HG02870 (cell line): ENCODE measurements at regions not wholly inside any gene's neighbourhood (a gene's known extent, or its start where the extent isn't known, plus 50 kb on each side); places are given as distances from the start of the nearest gene placed in this dataset.
A peak's percentile ranks its signal among the peaks of the same experiment; 100 is the strongest.
"Not testable (repeated sequence)": the region's sequence is repeated elsewhere in the genome, so short reads cannot be mapped to it uniquely, and the experiment has no call there.

ENCODE experiments used
- ATAC-seq: cut with Tn5 transposase; IDR thresholded peaks from one replicate; pipeline ENCODE4 v1.9.1; 2021; ENCODE audit warnings: mild to moderate bottlenecking, moderate library complexity; ENCODE audit not compliant: unreplicated experiment

GRCh38 chr1:178606839-178607238 is 93.9 kb downstream of the TEX35 start:
- ATAC-seq: no peak

DNA sequence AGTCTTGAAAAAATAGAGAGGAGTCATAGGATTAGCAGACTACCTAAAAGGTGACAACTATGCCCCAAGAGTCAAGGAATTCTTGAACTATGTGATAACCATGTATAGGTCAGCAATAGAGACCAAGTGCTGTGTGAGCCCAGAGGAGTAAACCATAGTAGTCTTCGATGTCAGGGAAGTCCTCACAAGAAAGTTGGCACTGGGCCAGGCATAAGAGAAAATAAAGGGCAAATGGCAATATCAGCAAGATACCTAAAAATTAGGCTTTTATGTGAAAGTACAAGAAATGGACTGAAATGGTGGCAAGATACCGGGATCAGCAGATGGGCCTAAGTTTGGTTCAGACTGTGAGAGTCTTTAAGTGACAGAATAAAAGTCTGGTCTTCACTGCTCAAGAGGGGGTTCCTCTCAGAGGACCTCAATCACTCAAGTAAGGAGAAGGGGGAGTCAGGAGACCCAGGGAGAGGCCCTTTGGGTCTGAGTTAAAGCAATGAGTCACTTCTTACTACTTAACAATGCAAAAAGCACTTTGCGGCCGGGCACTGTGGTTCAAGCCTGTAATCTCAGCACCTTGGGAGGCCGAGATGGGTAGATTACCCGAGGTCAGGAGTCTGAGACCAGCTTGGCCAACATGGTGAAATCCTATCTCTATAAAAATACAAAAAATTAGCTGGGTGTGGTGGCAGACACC is 95.0 kb downstream of the TEX35 start:
- peak; percentile 60 for ATAC-seq

GRCh38 chr1:178609015-178609414 is 96.1 kb downstream of the TEX35 start:
- no peak for ATAC-seq

DNA sequence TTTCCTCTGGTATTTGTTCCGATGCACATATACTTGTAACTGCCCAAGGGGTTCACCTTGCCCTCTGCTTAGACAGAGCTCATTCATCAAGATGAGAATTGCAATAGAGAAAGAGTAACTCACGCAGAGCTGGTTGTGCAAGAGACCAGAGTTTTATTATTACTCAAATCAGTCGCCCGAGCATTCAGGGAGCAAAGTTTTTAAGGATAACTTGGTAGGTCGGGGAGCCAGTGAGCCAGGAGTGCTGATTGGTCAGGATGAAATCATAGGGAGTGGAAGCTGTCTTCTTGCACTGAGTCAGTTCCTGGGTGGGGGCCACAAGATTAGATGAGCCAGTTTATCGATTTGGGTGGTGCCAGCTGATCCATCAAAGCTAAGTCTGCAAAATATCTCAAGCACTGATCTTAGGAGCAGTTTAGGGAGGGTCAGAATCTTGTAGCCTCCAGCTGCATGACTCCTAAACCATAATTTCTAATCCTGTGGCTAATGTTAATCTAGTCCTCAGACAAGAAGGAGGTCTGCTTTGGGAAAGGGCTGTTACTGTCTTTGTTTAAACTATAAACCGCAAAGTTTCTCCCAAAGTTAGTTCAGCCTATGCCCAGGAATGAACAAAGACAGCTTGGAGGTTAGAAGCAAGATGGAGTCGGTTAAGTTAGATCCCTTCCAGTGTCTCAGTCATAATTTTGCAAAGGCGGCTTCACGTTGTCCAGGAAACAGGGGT is 97.9 kb downstream of the TEX35 start:
- not testable (repeated sequence) for ATAC-seq

DNA sequence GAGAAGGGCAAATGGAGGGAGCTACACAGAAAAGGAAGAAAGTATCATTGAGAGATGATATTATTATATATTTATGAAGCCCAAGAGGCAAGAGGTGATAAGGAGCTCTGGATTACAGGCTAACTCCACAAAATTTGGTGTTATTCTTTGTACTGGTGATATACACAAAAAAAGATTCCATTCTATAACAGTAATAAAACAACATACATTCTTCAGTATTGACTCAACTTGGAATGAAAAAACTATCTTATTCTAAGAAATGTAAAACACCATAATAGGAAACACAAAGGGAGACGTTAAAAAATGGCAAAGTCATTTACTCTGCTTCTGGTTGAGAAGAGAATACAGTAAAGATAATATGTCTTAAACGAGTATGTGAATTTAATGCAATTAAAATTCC is 99.4 kb downstream of the TEX35 start:
- no peak for ATAC-seq

GRCh38 chr1:178613271-178613945 is 100.5 kb downstream of the TEX35 start:
- no peak for ATAC-seq

DNA sequence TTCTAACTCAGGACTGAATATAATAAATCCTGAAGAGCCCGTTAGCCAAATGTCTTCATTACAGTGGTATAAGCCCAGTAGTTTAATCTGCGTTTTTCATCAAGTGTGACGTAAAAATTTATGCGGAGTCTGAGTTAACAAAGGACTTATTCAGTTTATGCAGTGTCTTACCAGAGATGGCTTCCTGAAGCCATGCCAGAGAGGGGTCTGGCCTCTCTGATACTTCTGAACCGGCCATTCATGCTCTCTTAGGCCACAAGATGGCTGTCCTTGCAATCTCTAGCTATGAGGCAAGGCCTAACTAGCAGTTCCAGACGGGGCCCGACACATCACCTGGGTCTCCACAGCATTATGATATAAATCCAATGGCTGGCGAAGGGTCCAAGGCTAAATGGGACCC is 101.4 kb downstream of the TEX35 start:
- no peak for ATAC-seq

GRCh38 chr1:178619042-178619927 is 105.8 kb upstream of the RALGPS2 start:
- no peak for ATAC-seq

DNA sequence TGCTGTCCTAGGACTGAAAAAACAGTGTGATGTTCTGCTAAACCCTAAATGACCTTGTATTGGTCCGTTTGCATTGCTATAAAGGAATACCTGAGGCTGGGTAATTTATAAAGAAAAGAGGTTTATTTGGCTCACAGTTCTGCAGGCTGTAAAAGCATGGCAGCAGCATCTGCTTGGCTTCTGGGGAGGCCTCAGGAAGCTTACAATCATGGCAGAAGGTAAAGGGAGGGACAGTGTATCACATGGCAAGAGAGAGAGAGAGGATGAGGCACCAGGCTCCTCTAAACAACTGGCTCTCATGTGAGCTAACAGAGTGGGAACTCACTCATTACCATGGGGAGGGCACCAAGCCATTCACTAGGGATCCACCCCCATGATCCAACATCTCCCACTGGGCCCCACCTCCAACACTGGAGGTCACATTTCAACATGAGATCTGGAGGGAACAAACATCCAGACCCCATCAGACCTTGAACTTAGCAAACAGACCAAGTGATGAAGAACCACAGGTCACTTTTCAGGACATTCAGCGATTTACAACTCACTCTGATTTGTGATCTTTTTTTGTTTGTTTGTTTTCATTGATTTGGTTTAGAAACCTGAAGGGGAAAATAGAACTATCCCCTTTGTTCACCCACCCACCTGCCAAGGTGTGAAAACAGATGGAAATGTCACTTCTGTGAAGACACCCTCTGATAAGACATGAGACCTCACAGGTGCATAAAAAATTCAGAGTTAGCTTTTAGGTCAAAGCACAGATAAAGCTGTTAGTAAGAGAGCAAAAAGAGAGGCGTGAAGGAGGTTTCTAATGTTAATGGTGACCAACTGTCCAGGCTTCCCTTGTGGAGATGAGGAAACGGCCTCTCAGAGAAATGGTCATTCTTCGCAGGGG is 104.2 kb upstream of the RALGPS2 start:
- ATAC-seq: no peak

DNA sequence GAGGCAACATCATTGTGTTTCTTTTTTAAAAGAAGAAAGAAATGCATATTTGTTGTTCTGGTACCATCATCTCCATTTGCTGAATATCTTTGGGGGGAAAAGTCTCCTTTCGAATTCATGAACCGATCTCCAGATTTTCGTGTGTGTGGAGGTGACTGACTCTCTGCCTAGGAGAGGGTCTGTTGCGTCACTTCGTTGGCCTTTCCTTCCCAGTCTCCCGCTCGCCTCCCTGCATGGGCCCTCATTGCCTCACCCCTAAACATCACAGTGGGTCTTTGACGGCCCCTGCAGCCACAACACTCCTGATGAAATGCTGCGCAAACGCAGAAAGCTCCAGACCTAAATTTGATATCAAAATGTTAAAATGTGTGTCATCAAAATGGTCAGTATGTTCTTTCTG is 103.2 kb upstream of the RALGPS2 start:
- ATAC-seq: no peak

DNA sequence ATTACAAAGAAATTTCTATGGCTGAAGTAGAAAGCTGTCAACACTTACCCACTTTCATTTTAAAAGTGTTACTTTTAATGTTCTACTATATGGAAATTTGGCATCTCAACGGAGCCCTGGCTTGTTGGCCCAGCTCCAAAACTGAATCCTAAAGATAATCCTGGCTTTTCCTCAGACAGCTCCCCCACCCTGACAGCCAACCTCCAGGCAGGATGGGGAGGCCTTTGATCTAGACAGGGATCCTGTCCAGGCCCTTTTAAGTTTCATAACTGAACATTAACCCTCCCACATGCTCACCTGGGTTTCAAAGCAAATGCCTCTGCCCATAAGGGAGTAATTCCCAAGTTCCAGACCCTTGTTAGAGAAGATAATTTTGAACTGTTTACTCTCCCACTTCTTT is 99.3 kb upstream of the RALGPS2 start:
- ATAC-seq: no peak

- ATAC-seq: no peak
These were observed 98.0 kb upstream of the RALGPS2 start for GRCh38 chr1:178627037-178627436.

- ATAC-seq: no peak
These were observed 96.3 kb upstream of the RALGPS2 start for GRCh38 chr1:178628637-178629251.

DNA sequence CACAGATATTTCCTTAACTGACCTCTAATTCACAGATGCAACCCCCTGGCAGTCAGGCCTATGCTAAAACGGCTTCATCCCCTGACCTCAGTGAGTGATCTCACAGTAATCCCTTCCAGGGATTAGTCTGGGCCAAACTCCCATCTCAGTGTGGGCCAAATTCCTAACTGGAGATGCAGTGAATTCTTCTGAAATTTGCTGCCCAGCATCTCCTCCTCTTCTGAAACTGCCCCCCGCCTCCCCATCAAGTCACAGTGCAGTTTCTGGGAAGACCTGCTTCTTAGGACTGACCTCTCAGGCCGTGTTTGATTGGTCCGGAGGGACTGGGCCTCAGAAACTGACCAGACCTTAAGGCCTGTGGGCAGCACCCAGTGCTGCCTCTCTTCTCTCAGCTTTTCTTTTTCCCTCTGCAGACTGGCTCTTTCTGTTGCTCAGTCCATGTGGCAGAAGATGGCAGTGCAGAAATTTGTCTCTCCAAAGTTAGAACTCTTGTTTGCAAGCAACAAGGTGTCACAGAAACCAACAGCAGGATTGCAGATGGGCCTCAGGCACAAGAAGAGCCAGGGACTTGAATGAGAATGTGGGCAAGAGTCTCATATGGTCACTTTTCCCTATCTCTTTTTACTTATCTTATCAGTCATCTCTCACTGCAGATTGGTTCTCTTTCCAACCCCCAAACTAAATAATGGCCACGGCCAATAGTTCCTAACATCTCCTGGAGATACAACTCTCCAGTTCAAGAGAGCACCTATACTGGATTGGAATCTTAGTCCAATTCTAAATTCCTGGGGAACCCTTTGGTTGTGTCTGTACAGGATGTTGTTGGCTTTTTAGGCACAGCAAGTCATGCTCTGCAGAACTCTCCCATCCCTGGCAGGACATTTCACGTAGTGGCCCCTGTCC is 95.5 kb upstream of the RALGPS2 start:
- ATAC-seq: no peak

- ATAC-seq: no peak
These were observed 94.6 kb upstream of the RALGPS2 start for GRCh38 chr1:178630417-178630816.

DNA sequence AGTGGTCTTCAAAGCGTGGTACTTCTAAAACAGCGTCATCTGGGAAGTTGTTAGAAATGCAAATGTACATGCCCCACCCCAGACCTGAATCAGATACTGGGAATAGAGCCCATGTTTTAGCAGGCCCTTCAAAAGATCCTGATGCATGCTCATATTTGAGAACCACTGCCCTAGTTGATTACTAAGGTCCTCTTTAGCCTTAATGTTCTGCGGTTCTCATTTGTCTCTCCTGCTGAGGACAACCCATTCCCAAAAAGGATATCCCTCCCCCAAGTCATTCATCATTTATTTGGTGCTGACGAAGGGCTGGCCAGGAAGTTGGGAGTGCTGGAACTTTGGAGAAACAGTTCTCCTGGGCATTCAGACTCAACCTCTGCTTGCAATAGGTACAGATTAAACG is 92.4 kb upstream of the RALGPS2 start:
- no peak for ATAC-seq

DNA sequence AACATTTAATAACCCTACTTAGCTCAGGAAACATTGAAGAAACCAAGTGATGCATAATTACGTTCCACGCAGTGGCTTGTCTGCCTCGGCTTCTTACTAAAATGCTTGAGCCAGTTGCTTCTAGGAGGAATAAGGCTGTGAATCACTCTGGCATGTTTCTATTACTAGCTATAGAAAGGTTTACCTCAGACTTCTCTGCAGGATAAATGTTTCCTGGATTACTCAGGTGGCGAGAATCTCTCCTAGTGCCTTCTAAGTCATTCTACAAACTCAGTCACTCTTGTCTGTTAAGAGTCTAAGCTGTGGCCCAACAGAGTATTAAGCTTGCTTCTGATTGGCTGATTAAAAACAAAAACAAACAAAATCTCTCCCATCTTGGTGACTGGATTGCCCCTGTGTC is 92.0 kb upstream of the RALGPS2 start:
- no peak for ATAC-seq

GRCh38 chr1:178634445-178634844 is 90.6 kb upstream of the RALGPS2 start:
- ATAC-seq: no peak

DNA sequence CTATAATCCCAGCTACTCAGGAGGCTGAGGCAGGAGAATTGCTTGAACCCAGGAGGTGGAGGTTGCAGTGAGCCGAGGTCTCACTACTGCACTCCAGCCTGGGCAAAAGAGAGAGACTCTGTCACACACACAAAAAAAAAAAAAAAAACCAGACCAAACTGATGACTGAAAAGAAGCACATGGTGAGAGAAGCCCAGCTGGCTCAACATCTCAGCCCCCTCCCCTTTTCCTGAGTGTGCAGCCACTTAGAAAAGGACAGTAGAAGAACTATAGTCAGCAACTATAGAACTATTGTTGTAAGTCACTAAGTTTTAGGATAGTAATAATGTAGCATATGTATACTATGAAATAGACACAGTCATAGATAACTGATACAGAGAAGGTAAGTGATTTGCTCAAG is 87.2 kb upstream of the RALGPS2 start:
- ATAC-seq: no peak
